Fibroblast of pulmonary artery (primary cell): ENCODE measurements at regions not wholly inside any gene's neighbourhood (a gene's known extent, or its start where the extent isn't known, plus 50 kb on each side); places are given as distances from the start of the nearest gene placed in this dataset.

Source experiments
- DNase-seq: peaks from one replicate; pipeline ENCODE4 v3.0.0-alpha.2; 2010; ENCODE audit warnings: low read depth
- H3K4me3 ChIP-seq: replicated peaks from 2 replicates; pipeline ENCODE4 v1.5.1; 2011; ENCODE audit warnings: low read depth, mild to moderate bottlenecking, control low read depth, low read length, moderate library complexity
- TF ChIP-seq, protein P1 (sequence below): IDR thresholded peaks from 2 replicates; pipeline ENCODE4 v1.5.1; 2011; ENCODE audit warnings: mild to moderate bottlenecking, control low read depth, low read length, inconsistent platforms; ENCODE audit errors: missing control alignments

DNA sequence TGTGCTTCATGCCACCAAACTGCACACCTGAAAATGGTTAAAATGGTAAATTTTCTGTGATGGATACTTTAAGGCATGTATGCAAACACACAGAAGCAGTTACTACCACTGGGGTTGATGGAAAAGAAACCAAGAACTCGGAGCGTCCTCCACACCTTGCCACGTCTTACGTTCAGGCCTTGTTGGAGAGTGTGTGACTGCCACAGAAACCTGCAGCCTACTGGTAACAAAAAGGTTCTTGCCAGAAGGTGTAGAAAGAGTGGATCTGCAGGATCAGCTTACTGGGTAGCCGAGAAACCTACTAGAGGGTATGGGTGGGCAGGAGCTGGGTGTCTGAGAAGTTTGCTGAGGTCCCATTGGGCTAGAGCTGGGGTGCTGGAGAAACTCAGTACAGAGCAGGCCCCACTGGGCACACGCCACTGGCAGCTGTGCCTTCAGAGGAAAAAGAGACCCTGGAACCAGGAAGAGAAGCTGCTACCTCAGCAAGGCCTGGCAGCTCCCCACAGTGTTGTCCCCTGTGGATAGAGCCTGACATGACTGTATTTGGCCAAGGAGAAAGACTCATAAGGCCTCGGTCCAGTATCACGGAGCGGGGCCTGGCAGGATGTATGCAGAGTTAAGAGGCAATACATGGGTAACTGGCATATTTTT, 204.6 kb downstream of the SEC14L1 start:
- no peak overlapping the region for H3K4me3 ChIP-seq
- no peak for DNase-seq
- TF ChIP-seq, protein P1, sequence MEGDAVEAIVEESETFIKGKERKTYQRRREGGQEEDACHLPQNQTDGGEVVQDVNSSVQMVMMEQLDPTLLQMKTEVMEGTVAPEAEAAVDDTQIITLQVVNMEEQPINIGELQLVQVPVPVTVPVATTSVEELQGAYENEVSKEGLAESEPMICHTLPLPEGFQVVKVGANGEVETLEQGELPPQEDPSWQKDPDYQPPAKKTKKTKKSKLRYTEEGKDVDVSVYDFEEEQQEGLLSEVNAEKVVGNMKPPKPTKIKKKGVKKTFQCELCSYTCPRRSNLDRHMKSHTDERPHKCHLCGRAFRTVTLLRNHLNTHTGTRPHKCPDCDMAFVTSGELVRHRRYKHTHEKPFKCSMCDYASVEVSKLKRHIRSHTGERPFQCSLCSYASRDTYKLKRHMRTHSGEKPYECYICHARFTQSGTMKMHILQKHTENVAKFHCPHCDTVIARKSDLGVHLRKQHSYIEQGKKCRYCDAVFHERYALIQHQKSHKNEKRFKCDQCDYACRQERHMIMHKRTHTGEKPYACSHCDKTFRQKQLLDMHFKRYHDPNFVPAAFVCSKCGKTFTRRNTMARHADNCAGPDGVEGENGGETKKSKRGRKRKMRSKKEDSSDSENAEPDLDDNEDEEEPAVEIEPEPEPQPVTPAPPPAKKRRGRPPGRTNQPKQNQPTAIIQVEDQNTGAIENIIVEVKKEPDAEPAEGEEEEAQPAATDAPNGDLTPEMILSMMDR, result no peak

- no peak for DNase-seq
- no peak overlapping the region for H3K4me3 ChIP-seq
- TF ChIP-seq, protein P1, result no peak
These were observed 206.0 kb downstream of the SEC14L1 start for GRCh38 chr17:77346765-77347164.

DNA sequence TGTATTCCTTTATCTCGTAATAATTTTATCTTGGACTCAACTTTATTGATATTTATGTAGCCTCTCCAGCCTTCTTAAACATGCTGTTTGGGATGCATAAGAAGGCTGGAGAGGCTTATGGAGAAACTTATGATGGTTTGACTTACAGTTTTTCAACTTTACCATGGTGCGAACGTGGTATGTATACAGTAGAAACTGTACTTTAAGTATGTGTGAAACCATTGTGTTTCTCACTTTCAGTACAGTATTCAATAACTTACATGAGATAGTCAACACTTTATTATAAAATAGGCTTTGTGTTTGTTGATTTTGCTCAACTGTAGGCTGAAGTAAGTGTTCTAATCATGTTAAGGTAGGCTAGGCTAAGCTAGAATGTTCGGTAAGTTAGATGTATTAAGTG, 206.8 kb downstream of the SEC14L1 start:
- DNase-seq, result no peak
- TF ChIP-seq, protein P1, result no peak

DNA sequence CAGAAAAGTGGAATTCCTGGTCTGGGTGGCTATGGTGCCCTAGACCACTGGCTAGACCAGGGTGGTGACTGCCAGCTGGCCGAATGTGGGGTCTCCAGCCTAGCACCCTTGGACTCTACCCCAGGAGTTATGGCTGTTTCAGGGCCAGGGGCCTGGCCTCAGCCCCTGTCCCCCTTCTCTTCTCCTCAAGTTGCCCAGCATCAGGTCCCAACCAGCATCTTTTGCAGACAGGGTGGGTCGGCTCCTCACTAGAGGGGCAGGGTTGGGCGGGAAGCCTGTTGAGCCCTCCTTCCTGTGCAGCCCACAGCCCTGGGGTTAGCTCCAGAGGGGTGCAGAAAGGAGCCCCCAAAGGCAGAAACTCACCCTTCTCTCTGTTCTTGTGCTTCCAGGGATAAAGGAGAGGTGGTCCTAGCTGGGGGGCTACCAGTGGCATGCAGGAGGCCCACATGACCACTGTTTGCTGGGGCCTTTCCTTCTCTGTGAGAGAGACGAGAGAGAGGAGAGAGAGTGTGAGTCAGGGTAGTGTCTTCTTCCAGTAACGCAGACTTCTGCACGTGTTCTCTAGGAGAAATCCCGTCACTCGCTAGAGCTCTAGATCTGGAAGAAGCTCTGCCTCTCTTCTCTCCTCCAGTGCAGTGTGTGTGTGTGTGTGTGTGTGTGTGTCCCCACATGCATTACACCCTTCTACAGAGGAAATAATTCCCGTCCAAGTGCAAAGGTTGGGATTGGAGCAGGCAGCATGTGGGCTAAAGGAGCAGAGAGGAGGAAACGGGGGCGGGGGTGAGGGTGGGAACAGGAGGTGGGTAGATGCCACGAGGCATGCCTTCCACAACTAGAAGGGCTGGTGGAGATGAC, 209.4 kb downstream of the SEC14L1 start:
- no peak overlapping the region for H3K4me3 ChIP-seq
- peak; percentile 82 for DNase-seq
- TF ChIP-seq, protein P1, result no peak

More for the DNA sequence above, 206.8 kb downstream of the SEC14L1 start:
- no peak overlapping the region for H3K4me3 ChIP-seq

- DNase-seq, result no peak
- no peak overlapping the region for H3K4me3 ChIP-seq
- TF ChIP-seq, protein P1, result no peak
These were observed 211.7 kb downstream of the SEC14L1 start for GRCh38 chr17:77352441-77352840.

DNA sequence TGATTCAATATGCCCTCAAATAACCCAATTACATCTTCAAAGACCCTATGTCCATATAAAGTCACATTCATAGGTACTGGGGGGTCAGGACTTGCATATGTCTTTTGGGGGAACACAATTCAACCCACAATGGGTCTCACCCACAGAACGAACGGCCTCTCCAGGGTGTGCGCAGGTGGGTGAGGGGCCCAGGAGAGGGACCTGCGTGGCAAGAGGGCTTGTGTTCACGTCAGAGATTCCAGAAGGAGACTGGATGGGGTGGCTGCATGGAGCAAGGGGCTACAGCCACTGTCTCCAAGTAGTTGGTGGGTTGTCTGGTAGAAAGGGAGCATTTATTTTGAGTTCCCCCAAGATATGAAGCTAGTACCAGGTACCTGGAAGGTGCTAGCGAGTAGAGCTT, 212.2 kb downstream of the SEC14L1 start:
- TF ChIP-seq, protein P1, result no peak
- H3K4me3 ChIP-seq, result no peak overlapping the region
- DNase-seq, result no peak
